ENCODE measurements at regions not wholly inside any gene's neighbourhood (a gene's known extent, or its start where the extent isn't known, plus 50 kb on each side); places are given as distances from the start of the nearest gene placed in this dataset.
A peak's percentile ranks its signal among the peaks of the same experiment; 100 is the strongest.

DNA sequence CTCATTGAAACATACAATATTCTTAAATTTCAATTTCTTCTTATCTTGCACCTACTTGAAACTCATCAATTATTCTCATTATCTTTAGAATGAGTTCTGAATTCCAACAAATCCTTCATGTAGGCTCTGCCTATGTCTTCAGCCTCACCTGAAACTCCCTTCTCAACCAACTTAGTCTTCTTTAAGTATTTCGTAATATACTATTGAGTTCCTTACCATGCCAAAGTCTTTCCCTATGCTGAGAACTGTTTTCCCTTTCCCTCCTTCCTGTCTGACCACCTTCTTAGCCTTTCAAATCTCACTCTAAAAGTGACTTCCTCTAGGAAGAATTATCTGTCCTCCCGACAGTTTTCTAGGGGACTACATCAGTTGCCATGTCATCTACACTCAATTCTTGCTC, 50.9 kb upstream of the ZFAND5 start:
- Histone ChIP-seq H4K20me1 (no peaks in the 10 kb centered on the region), H3K9me3 (replicated peaks in 1 of 11) (no peaks in the 10 kb centered on the region), H3K27me3 (no peaks in the 10 kb centered on the region), H3K4me3 (no peak overlapping the region), H3K36me3 (no peaks in the 10 kb centered on the region), H3K4me1 (peaks cover 0 to 10% (median 0%) of the 10 kb centered on the region in 10 experiments; a peak in 5 of 20 replicates), H3K4me2 (no peak overlapping the region), H3K9ac (no peak overlapping the region), H3K27ac (no peak overlapping the region)
- TF ChIP-seq Cebpa-rat (IDR thresholded peaks at IDR 0.05): peak in 4 of 11 experiments; percentile 8 to 53 (median 26); a peak in 1 of 22 replicates

DNA sequence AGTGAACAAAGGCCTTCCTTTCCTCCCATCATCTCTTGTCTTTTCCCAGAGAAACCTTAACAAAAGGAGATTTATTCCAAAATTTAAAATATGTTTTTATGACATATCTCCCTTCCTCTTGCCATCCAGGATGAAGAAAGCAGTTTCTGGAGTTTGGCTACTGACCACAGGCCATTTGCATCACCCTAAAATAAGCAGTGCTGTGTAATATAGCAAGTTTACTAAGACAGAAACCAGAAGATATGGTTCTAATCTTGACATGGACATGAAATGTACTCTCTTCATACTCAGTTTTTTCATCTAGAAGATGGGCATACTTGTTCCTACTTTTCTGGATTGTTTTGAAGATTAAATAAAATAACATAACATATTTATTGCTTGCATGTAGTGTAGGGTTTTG, 50.2 kb upstream of the ZFAND5 start:
- Histone ChIP-seq H3K4me3 (no peak overlapping the region), H3K9me3 (replicated peaks in 1 of 11) (no peaks in the 10 kb centered on the region), H3K27ac (no peak overlapping the region), H4K20me1 (no peaks in the 10 kb centered on the region), H3K4me2 (no peak overlapping the region), H3K36me3 (no peaks in the 10 kb centered on the region), H3K9ac (no peak overlapping the region), H3K4me1 (peaks cover 0 to 2% (median 0%) of the 10 kb centered on the region in 10 experiments; a peak in 3 of 20 replicates), H3K27me3 (no peaks in the 10 kb centered on the region)
- no peak for TF ChIP-seq Cebpa-rat (IDR thresholded peaks at IDR 0.05)
